Type B pancreatic cell (in vitro differentiated cells): ENCODE measurements at regions not wholly inside any gene's neighbourhood (a gene's known extent, or its start where the extent isn't known, plus 50 kb on each side); places are given as distances from the start of the nearest gene placed in this dataset.
"Not testable (repeated sequence)": the region's sequence is repeated elsewhere in the genome, so short reads cannot be mapped to it uniquely, and the experiment has no call there.

ENCODE experiments used
- DNase-seq: peaks from one replicate; pipeline ENCODE4 v3.0.0; 2021; ENCODE audit warnings: mixed read lengths; ENCODE audit not compliant: unreplicated experiment; ENCODE audit errors: extremely low spot score
- H3K27ac Mint-ChIP-seq: 2 replicates; pipeline ENCODE4 v1.8.0; 2021; ENCODE audit warnings: mild to moderate bottlenecking, mixed read lengths
- H3K27me3 Mint-ChIP-seq: 2 replicates; pipeline ENCODE4 v1.8.0; 2021; ENCODE audit warnings: mixed read lengths
- H3K36me3 Mint-ChIP-seq: 2 replicates; pipeline ENCODE4 v1.8.0; 2021; ENCODE audit warnings: mixed read lengths
- H3K4me1 Mint-ChIP-seq: one replicate; pipeline ENCODE4 v1.8.0; 2021; ENCODE audit warnings: mixed read lengths; ENCODE audit not compliant: unreplicated experiment
- H3K4me3 Mint-ChIP-seq: 2 replicates; pipeline ENCODE4 v1.8.0; 2021; ENCODE audit warnings: mild to moderate bottlenecking, mixed read lengths
- H3K9me3 Mint-ChIP-seq: 2 replicates; pipeline ENCODE4 v1.8.0; 2021; ENCODE audit warnings: mixed read lengths
- TF ChIP-seq, protein P1 (sequence below): fragments of 200-600 bp; sonication (generic); conservative IDR thresholded peaks from 2 replicates; pipeline ENCODE4 v1.5.0; 2021; ENCODE audit warnings: antibody characterized with exemption, mild to moderate bottlenecking

DNA sequence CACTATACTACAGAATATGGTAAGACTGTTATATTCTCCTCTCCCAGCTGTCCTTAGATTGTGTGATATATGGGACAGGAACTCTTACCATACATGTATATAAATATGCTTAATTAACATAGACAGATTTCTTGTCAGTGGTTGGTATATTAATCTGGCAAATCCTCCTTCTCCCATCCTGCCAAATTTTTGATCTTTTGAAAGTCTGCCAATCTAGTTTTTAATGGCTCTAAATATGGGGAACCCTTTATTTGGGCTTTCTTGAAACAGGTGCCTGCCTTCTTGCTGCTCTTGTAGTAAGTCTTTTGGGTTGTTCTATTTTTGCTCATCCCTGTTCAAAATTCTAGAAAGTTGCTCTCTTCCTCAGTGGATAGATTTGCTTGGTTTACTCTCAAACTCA lies 63.5 kb downstream of the SPATA31D1 start:
- H3K27me3 Mint-ChIP-seq: no peaks in the 10 kb centered on the region

DNA sequence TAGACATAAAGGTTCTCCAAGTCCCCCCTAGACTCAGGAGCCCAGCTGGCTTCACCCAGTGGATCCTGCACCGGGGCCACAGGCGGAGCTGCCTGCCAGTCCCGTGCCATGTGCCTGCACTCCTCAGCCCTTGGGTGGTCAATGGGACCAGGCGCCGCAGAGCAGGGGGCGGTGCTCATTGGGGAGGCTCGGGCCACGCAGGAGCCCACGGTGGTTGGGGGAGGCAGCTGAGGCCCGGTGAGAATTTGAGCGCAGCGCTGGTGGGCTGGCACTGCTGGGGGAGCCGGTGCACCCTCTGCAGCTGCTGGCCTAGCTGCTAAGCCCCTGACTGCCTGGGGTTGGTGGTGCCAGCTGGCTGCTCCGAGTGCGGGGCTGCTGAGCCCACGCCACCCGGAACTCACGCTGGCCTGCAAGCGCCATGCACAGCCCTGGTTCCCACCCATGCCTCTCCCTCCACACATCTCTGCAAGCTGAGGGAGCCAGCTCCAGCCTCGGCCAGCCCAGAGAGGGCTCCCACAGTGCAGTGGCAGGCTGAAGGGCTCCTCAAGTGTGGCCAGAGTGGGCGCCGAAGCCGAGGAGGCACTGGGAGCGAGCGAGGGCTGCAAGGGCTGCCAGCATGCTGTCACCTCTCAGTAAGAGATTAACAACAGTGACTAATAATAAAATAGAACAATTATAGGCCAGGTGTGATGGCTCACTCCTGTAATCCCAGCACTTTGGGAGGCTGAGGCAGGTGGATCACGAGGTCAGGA lies 65.9 kb downstream of the SPATA31D1 start:
- no peak overlapping the region for H3K4me3 Mint-ChIP-seq
- TF ChIP-seq, protein P1, sequence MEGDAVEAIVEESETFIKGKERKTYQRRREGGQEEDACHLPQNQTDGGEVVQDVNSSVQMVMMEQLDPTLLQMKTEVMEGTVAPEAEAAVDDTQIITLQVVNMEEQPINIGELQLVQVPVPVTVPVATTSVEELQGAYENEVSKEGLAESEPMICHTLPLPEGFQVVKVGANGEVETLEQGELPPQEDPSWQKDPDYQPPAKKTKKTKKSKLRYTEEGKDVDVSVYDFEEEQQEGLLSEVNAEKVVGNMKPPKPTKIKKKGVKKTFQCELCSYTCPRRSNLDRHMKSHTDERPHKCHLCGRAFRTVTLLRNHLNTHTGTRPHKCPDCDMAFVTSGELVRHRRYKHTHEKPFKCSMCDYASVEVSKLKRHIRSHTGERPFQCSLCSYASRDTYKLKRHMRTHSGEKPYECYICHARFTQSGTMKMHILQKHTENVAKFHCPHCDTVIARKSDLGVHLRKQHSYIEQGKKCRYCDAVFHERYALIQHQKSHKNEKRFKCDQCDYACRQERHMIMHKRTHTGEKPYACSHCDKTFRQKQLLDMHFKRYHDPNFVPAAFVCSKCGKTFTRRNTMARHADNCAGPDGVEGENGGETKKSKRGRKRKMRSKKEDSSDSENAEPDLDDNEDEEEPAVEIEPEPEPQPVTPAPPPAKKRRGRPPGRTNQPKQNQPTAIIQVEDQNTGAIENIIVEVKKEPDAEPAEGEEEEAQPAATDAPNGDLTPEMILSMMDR: no peak
- H3K27me3 Mint-ChIP-seq: no peaks in the 10 kb centered on the region
- H3K4me1 Mint-ChIP-seq: no peaks in the 10 kb centered on the region
- no peak overlapping the region for H3K27ac Mint-ChIP-seq
- no peak for DNase-seq
- no peaks in the 10 kb centered on the region for H3K9me3 Mint-ChIP-seq
- H3K36me3 Mint-ChIP-seq: no peaks in the 10 kb centered on the region

More for the DNA sequence above, 63.5 kb downstream of the SPATA31D1 start:
- Mint-ChIP-seq H3K36me3 (no peaks in the 10 kb centered on the region), H3K27ac (no peak overlapping the region), H3K4me3 (no peak overlapping the region), H3K4me1 (no peaks in the 10 kb centered on the region), H3K9me3 (no peaks in the 10 kb centered on the region)
- TF ChIP-seq, protein P1: no peak
- no peak for DNase-seq

- H3K27ac Mint-ChIP-seq: no peak overlapping the region
- no peaks in the 10 kb centered on the region for H3K27me3 Mint-ChIP-seq
- peaks cover 4% of the 10 kb centered on the region for H3K4me1 Mint-ChIP-seq
- TF ChIP-seq, protein P1: no peak
- no peak overlapping the region for H3K4me3 Mint-ChIP-seq
- H3K9me3 Mint-ChIP-seq: no peaks in the 10 kb centered on the region
- no peak for DNase-seq
- H3K36me3 Mint-ChIP-seq: no peaks in the 10 kb centered on the region
These were observed 69.2 kb downstream of the SPATA31D1 start for GRCh38 chr9:82057805-82058204.

- not testable (repeated sequence) for H3K27me3 Mint-ChIP-seq, DNase-seq, H3K27ac Mint-ChIP-seq, H3K4me3 Mint-ChIP-seq, H3K9me3 Mint-ChIP-seq, H3K36me3 Mint-ChIP-seq, H3K4me1 Mint-ChIP-seq
These were observed 73.2 kb downstream of the SPATA31D1 start for GRCh38 chr9:82061801-82062200.

GRCh38 chr9:82062245-82062644 lies 73.7 kb downstream of the SPATA31D1 start:
- Mint-ChIP-seq H3K4me1 (peaks cover 4% of the 10 kb centered on the region), H3K9me3 (no peaks in the 10 kb centered on the region), H3K36me3 (no peaks in the 10 kb centered on the region), H3K27me3 (no peaks in the 10 kb centered on the region), H3K4me3 (no peak overlapping the region), H3K27ac (no peak overlapping the region)
- TF ChIP-seq, protein P1: no peak
- no peak for DNase-seq

- Mint-ChIP-seq H3K27me3 (no peaks in the 10 kb centered on the region), H3K36me3 (no peaks in the 10 kb centered on the region), H3K9me3 (peaks cover 4% of the 10 kb centered on the region), H3K27ac (no peak overlapping the region), H3K4me3 (no peak overlapping the region), H3K4me1 (peaks cover 5% of the 10 kb centered on the region)
- TF ChIP-seq, protein P1: no peak
- no peak for DNase-seq
These were observed 85.3 kb downstream of the SPATA31D1 start for GRCh38 chr9:82073551-82074543.
